GM23248 (cell line): ENCODE measurements at regions not wholly inside any gene's neighbourhood (a gene's known extent, or its start where the extent isn't known, plus 50 kb on each side); places are given as distances from the start of the nearest gene placed in this dataset.

Experiments
- DNase-seq: peaks from one replicate; pipeline ENCODE4 v3.0.0-alpha.2; 2015
- H2AFZ ChIP-seq: fragments of 200-600 bp; sonication (generic); 2 replicates; pipeline ENCODE4 v1.6.1; 2016; ENCODE audit warnings: antibody characterized with exemption
- H3F3A ChIP-seq: fragments of 200-600 bp; sonication (generic); 2 replicates; pipeline ENCODE4 v1.6.1; 2016; ENCODE audit warnings: mild to moderate bottlenecking, antibody characterized with exemption, mixed run types; ENCODE audit not compliant: insufficient read depth
- H3K27ac ChIP-seq: fragments of 200-600 bp; sonication (generic); 2 replicates; pipeline ENCODE4 v1.5.1; 2016; ENCODE audit warnings: mild to moderate bottlenecking
- H3K27me3 ChIP-seq: fragments of 200-600 bp; sonication (generic); replicated peaks from 2 replicates; pipeline ENCODE4 v1.6.1; 2016; ENCODE audit warnings: mild to moderate bottlenecking; ENCODE audit not compliant: insufficient read depth
- H3K36me3 ChIP-seq: fragments of 200-600 bp; sonication (generic); 2 replicates; pipeline ENCODE4 v1.6.1; 2016; ENCODE audit warnings: low read depth, mild to moderate bottlenecking
- H3K4me1 ChIP-seq: fragments of 200-600 bp; sonication (generic); 2 replicates; pipeline ENCODE4 v1.6.1; 2016; ENCODE audit warnings: mild to moderate bottlenecking; ENCODE audit not compliant: insufficient read depth
- H3K4me2 ChIP-seq: fragments of 200-600 bp; sonication (generic); one replicate; pipeline ENCODE4 v1.6.1; 2016; ENCODE audit warnings: mild to moderate bottlenecking; ENCODE audit not compliant: unreplicated experiment
- H3K4me3 ChIP-seq: fragments of 200-600 bp; sonication (generic); 2 replicates; pipeline ENCODE4 v1.5.1; 2016; ENCODE audit warnings: mild to moderate bottlenecking
- H3K79me2 ChIP-seq: fragments of 200-600 bp; sonication (generic); 2 replicates; pipeline ENCODE4 v1.6.1; 2016; ENCODE audit warnings: mild to moderate bottlenecking; ENCODE audit not compliant: insufficient read depth
- H3K9ac ChIP-seq: fragments of 200-600 bp; sonication (generic); 2 replicates; pipeline ENCODE4 v1.6.1; 2016; ENCODE audit warnings: mild to moderate bottlenecking
- H3K9me2 ChIP-seq: fragments of 200-600 bp; sonication (generic); 2 replicates; pipeline ENCODE4 v1.6.1; 2016; ENCODE audit warnings: mixed run types, mild to moderate bottlenecking, moderate library complexity; ENCODE audit not compliant: insufficient read depth
- H3K9me3 ChIP-seq: fragments of 200-600 bp; sonication (generic); one replicate; pipeline ENCODE4 v1.6.1; 2017; ENCODE audit warnings: low read depth
- H4K20me1 ChIP-seq: fragments of 200-600 bp; sonication (generic); 2 replicates; pipeline ENCODE4 v1.6.0; 2016; ENCODE audit not compliant: insufficient read depth
- EZH2 ChIP-seq: fragments of 200-600 bp; sonication (generic); IDR thresholded peaks from 2 replicates; pipeline ENCODE4 v1.6.1; 2018; ENCODE audit warnings: antibody characterized with exemption, mild to moderate bottlenecking; ENCODE audit not compliant: insufficient read depth, poor library complexity, severe bottlenecking
- EZH2phosphoT487 ChIP-seq: fragments of 200-600 bp; sonication (generic); IDR thresholded peaks from 2 replicates; pipeline ENCODE4 v1.6.1; 2018; ENCODE audit warnings: antibody characterized with exemption, moderate library complexity, mild to moderate bottlenecking, low read depth; ENCODE audit not compliant: insufficient read depth
- WGBS, 2 experiments: methylation state at CpG; one replicate each; pipeline ENCODE4 v1.1.6; 2015 to 2017; ENCODE audit warnings: low lambda C conversion rate in 2 of 2, low coverage in 1 of 2; ENCODE audit errors: missing lambda C conversion rate in 2 of 2; 5-methylcytosine and 5-hydroxymethylcytosine counted together
- in situ Hi-C: fragments of 300-500 bp; cut with MboI; formaldehyde crosslinking; loops from 2 replicates; pipeline ENCODE4 v1.15.0; 2020

GRCh38 chr5:155485386-155485785 is 471.8 kb downstream of the KIF4B start:
- Histone ChIP-seq H3K9me2 (no peaks in the 10 kb centered on the region), H3K27ac (no peak overlapping the region), H3K4me1 (no peaks in the 10 kb centered on the region), H3K9ac (no peak overlapping the region), H3K27me3 (no peaks in the 10 kb centered on the region), H3K36me3 (no peaks in the 10 kb centered on the region), H2AFZ (no peak overlapping the region), H4K20me1 (no peaks in the 10 kb centered on the region), H3K4me2 (no peak overlapping the region), H3K79me2 (no peaks in the 10 kb centered on the region), H3K9me3 (no peaks in the 10 kb centered on the region), H3F3A (no peaks in the 10 kb centered on the region), H3K4me3 (no peak overlapping the region)
- in situ Hi-C loops: no loop called here
- no peak for TF ChIP-seq EZH2
- no peak for TF ChIP-seq EZH2phosphoT487
- DNase-seq: no peak
- WGBS, 2 experiments: 2 to 5% methylated on average over 2 of the region's 2 CpGs

- Histone ChIP-seq H3F3A (no peaks in the 10 kb centered on the region), H3K36me3 (no peaks in the 10 kb centered on the region), H3K9ac (no peak overlapping the region), H3K9me3 (no peaks in the 10 kb centered on the region), H3K4me1 (no peaks in the 10 kb centered on the region), H3K27me3 (no peaks in the 10 kb centered on the region), H4K20me1 (no peaks in the 10 kb centered on the region), H3K4me3 (no peak overlapping the region), H3K79me2 (no peaks in the 10 kb centered on the region), H2AFZ (no peak overlapping the region), H3K27ac (no peak overlapping the region), H3K4me2 (no peak overlapping the region), H3K9me2 (no peaks in the 10 kb centered on the region)
- no peak for TF ChIP-seq EZH2phosphoT487
- TF ChIP-seq EZH2: no peak
- DNase-seq: no peak
- in situ Hi-C loops: no loop called here
Observed at GRCh38 chr5:155489949-155490348, 476.4 kb downstream of the KIF4B start.

- Histone ChIP-seq H2AFZ (no peak overlapping the region), H3K9me3 (no peaks in the 10 kb centered on the region), H3K27ac (no peak overlapping the region), H3K79me2 (no peaks in the 10 kb centered on the region), H3K36me3 (no peaks in the 10 kb centered on the region), H4K20me1 (no peaks in the 10 kb centered on the region), H3K4me2 (no peak overlapping the region), H3K4me1 (no peaks in the 10 kb centered on the region), H3K27me3 (no peaks in the 10 kb centered on the region), H3K4me3 (no peak overlapping the region), H3K9me2 (no peaks in the 10 kb centered on the region), H3F3A (no peaks in the 10 kb centered on the region), H3K9ac (no peak overlapping the region)
- DNase-seq: no peak
- no peak for TF ChIP-seq EZH2phosphoT487
- no peak for TF ChIP-seq EZH2
- in situ Hi-C loops: no loop called here
- WGBS, 2 experiments: 5 to 8% methylated on average over 2 of the region's 2 CpGs
Observed at GRCh38 chr5:155492191-155492590, 478.6 kb downstream of the KIF4B start.

GRCh38 chr5:155504606-155505005 is 491.1 kb downstream of the KIF4B start:
- no peaks in the 10 kb centered on the region for H3K27me3 ChIP-seq
- H3K9me3 ChIP-seq: no peaks in the 10 kb centered on the region
- no peaks in the 10 kb centered on the region for H3K79me2 ChIP-seq
- no peak for DNase-seq
- no peaks in the 10 kb centered on the region for H3K36me3 ChIP-seq
- no peaks in the 10 kb centered on the region for H3F3A ChIP-seq
- no peak for TF ChIP-seq EZH2
- no peak for TF ChIP-seq EZH2phosphoT487
- no peaks in the 10 kb centered on the region for H3K4me1 ChIP-seq
- H4K20me1 ChIP-seq: no peaks in the 10 kb centered on the region
- no peak overlapping the region for H3K4me3 ChIP-seq
- H2AFZ ChIP-seq: no peak overlapping the region
- 5 to 8% methylated on average over 1 of the region's 1 CpG for WGBS, 2 experiments
- in situ Hi-C loops: no loop called here
- H3K4me2 ChIP-seq: no peak overlapping the region
- no peak overlapping the region for H3K27ac ChIP-seq
- H3K9me2 ChIP-seq: no peaks in the 10 kb centered on the region
- no peak overlapping the region for H3K9ac ChIP-seq

- Histone ChIP-seq H3K4me1 (no peaks in the 10 kb centered on the region), H3K4me2 (no peak overlapping the region)
Observed at GRCh38 chr5:155507363-155507762, 493.8 kb downstream of the KIF4B start.

More at GRCh38 chr5:155507363-155507762, 493.8 kb downstream of the KIF4B start:
- no peak for DNase-seq
- Histone ChIP-seq H3K27me3 (no peaks in the 10 kb centered on the region), H3K4me3 (no peak overlapping the region), H3K79me2 (no peaks in the 10 kb centered on the region), H3K36me3 (no peaks in the 10 kb centered on the region), H3K9me2 (no peaks in the 10 kb centered on the region), H4K20me1 (no peaks in the 10 kb centered on the region), H3K27ac (no peak overlapping the region), H3K9ac (no peak overlapping the region), H3K9me3 (no peaks in the 10 kb centered on the region), H3F3A (no peaks in the 10 kb centered on the region), H2AFZ (no peak overlapping the region)
- TF ChIP-seq EZH2phosphoT487 (no peak), EZH2 (no peak)
- in situ Hi-C loops: no loop called here
